ENCODE measurements at regions not wholly inside any gene's neighbourhood (a gene's known extent, or its start where the extent isn't known, plus 50 kb on each side); places are given as distances from the start of the nearest gene placed in this dataset.

DNA sequence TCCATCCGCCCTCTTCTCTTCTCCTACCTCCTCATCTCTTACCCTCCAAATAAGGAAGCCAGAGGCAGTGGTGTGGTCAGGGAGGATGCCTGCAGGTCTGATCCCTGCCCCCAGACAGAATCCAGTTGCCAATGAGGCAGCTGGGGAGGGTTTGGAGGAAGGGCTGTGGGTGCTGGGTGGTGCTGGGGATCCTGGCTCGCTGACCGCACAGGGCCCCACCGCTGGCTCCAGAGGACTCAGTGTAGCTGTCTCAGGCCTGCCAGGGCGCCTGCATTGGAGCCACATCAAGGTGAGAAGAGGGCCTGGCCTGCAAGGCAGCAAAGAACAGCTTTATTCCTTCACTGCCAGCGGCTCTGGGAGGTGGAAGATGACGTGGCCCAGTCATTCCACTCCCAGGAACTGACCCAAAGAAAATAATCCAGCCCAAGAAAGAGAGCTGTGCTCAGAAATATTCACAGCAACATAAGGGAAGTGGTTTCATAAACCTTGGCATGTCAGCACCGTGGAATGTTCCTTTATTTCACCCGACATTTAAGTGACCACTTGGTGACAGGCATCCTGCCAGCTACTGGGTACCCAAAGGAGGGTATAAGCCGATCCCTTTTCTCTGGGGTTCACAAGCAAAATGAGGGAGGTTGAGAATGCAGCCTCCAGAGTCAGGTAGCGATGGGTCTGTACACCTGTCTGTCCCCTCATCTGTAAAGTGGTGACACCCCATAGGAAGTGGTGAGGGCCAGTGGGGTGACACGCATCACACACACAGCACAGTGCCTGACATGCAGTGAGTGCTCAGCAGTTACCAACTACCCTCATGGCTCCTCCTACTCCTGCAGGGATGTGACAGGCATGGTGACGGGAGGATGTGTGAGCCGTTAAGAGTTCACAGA is 125.1 kb downstream of the SNX5 start (continued):
- TF ChIP-seq HNRNPLL (IDR thresholded peaks at IDR 0.05; ENCODE audit: low read depth, low read length, poor library complexity, severe bottlenecking) (peak; percentile 28), HOXA7 (CRISPR knock-in tag; IDR thresholded peaks at IDR 0.05) (no peak), TCF12 (IDR thresholded peaks at IDR 0.05) (no peak), TCF12 (CRISPR knock-in tag; IDR thresholded peaks at IDR 0.05) (no peak), SMC3 (IDR thresholded peaks at IDR 0.05; ENCODE audit: low read length) (no peak), ZFX (CRISPR knock-in tag; IDR thresholded peaks at IDR 0.05; ENCODE audit: low read depth) (0 out of 2 replicates have a peak, but pooled peaks have one; percentile 25), CEBPB (IDR thresholded peaks at IDR 0.05; ENCODE audit: borderline replicate concordance, low read depth, low read length) (no peak), ZBTB7A (CRISPR knock-in tag; IDR thresholded peaks at IDR 0.05) (0 out of 2 replicates have a peak, but pooled peaks have one; percentile 16), FOXA3 (CRISPR knock-in tag; IDR thresholded peaks at IDR 0.05) (no peak), SRY (CRISPR knock-in tag; IDR thresholded peaks at IDR 0.05) (0 out of 2 replicates have a peak, but pooled peaks have one; percentile 34), ZNF720 (CRISPR knock-in tag; IDR thresholded peaks at IDR 0.05) (no peak), DNMT3B (CRISPR knock-in tag; conservative IDR thresholded peaks at IDR 0.05) (no peak), ZBTB38 (CRISPR knock-in tag; IDR thresholded peaks at IDR 0.05) (no peak), ZNF768 (CRISPR knock-in tag; IDR thresholded peaks at IDR 0.05) (peak; percentile 49; the same call in 1 of the 2 replicates)

DNA sequence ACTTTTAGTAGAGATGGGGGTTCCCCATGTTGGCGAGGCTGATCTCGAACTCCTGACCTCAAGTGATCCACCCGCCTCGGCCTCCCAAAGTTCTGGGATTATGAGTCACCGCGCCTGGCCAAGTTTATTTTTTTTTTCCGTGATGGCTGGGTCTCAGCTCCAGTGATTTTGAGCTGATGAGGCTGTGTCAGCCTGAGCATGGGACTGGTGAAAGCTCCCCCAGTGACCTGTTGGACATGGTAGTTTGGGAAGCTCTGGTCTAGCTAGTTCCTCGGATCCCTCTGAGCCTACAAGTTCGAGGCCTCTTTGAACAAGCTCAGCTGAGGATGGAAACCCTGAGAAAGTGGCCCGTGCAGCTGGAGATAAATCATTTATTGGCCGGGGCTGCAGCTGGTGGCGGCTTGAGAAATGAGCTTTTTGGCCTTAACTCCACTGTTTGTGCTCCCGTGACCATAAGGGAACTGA is 126.8 kb downstream of the SNX5 start:
- Histone ChIP-seq H3K4me2 (ENCODE audit: low read depth, low read length) (no peak overlapping the region), H3K79me2 (ENCODE audit: insufficient read depth, low read length) (no peaks in the 10 kb centered on the region), H4K20me1 (ENCODE audit: insufficient read depth, low read length) (no peaks in the 10 kb centered on the region), H3K36me3 (replicated peaks in 1 of 2; ENCODE audit: control insufficient read depth in 1 of 2, insufficient read depth in 2 of 2, low read length in 2 of 2) (no peaks in the 10 kb centered on the region), H3K4me1 (ENCODE audit: insufficient read depth, low read length) (peaks cover 54% of the 10 kb centered on the region), H3K9ac (ENCODE audit: insufficient read depth, low read depth, low read length) (no peak overlapping the region), H3K4me3 (replicated peaks in 1 of 3; ENCODE audit: insufficient read depth in 1 of 3, low read depth in 2 of 3, low read length in 3 of 3) (no peak overlapping the region), H2AFZ (ENCODE audit: low read length) (no peak overlapping the region), H3K27ac (ENCODE audit: extremely low read length, insufficient read depth, low read length) (no peak overlapping the region), H3K9me3 (ENCODE audit: low read length) (no peaks in the 10 kb centered on the region; the same call in 1 of the 2 replicates), H3K27me3 (ENCODE audit: control insufficient read depth in 1 of 2, insufficient read depth in 2 of 2, low read length in 2 of 2) (peaks cover 6 to 23% of the 10 kb centered on the region in 2 experiments; a peak in 3 of 5 replicates)
- no TSS peak for BruUV-seq (replicated peaks)
- in situ Hi-C loops (cut with HindIII; ENCODE audit: extremely low pct_ligation_motif_present, low pct_unique_long_range_greater_than_20kb): no loop called here
- ChIA-PET POLR2A (interaction anchor here (0.6 to 9.9 kb wide), 4 partner anchors 12 to 282 kb away, joined by 3 to 164 read pairs (median 16); partner anchors contain the start of gene RRBP1), CTCF (ENCODE audit: low intra/inter-chr PET ratio, low total read pairs) (no interaction called here)
- no peak for FAIRE-seq
- WGBS (ENCODE audit: low lambda C conversion rate): 56% methylated on average over 13 of the region's 13 CpGs
- no peak for DNase-seq (ENCODE audit: low spot score)
- ATAC-seq: no peak
- intact Hi-C loops (cut with micrococcal nuclease; ENCODE audit: unreplicated experiment): no loop called here
- TF ChIP-seq MYNN (CRISPR knock-in tag; IDR thresholded peaks at IDR 0.05; ENCODE audit: low read depth): no peak
- TF ChIP-seq KAT2B (IDR thresholded peaks at IDR 0.05; ENCODE audit: borderline replicate concordance, low read depth, low read length): no peak
- TF ChIP-seq EEA1 (CRISPR knock-in tag; IDR thresholded peaks at IDR 0.05; ENCODE audit: borderline replicate concordance): no peak
- no peak for TF ChIP-seq SOX13 (IDR thresholded peaks at IDR 0.05)
- no peak for TF ChIP-seq SOX13 (CRISPR knock-in tag; conservative IDR thresholded peaks at IDR 0.05 in 1 of 2, IDR thresholded peaks at IDR 0.05 in 1 of 2)
- no peak for TF ChIP-seq SRF (IDR thresholded peaks at IDR 0.05; ENCODE audit: low read depth, low read length)
- TF ChIP-seq, protein P1, sequence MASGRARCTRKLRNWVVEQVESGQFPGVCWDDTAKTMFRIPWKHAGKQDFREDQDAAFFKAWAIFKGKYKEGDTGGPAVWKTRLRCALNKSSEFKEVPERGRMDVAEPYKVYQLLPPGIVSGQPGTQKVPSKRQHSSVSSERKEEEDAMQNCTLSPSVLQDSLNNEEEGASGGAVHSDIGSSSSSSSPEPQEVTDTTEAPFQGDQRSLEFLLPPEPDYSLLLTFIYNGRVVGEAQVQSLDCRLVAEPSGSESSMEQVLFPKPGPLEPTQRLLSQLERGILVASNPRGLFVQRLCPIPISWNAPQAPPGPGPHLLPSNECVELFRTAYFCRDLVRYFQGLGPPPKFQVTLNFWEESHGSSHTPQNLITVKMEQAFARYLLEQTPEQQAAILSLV (CRISPR knock-in tag; IDR thresholded peaks at IDR 0.05; ENCODE audit: borderline replicate concordance): 0 out of 2 replicates have a peak, but pooled peaks have one; percentile 42
- TF ChIP-seq ZNF501 (CRISPR knock-in tag; IDR thresholded peaks at IDR 0.05): 0 out of 2 replicates have a peak, but pooled peaks have one; percentile 18
- no peak for TF ChIP-seq TBP (CRISPR knock-in tag; IDR thresholded peaks at IDR 0.05)
- TF ChIP-seq ZNF230 (CRISPR knock-in tag; IDR thresholded peaks at IDR 0.05): no peak
- TF ChIP-seq ZNF567 (CRISPR knock-in tag; IDR thresholded peaks at IDR 0.05; ENCODE audit: borderline replicate concordance): no peak

Measured in HepG2 (cell line).